ENCODE measurements at regions not wholly inside any gene's neighbourhood (a gene's known extent, or its start where the extent isn't known, plus 50 kb on each side); places are given as distances from the start of the nearest gene placed in this dataset.

- CTCF ChIA-PET = interaction anchor here (1.3 kb wide), 2 partner anchors 18 to 322 kb away, joined by 3 read pairs; no protein-coding TSS in a partner anchor
- no peak for ATAC-seq
- no peak for FAIRE-seq
- no peak for TF ChIP-seq ZC3H11A (IDR thresholded peaks at IDR 0.05)
- no peak for TF ChIP-seq SREBF2 (IDR thresholded peaks at IDR 0.05)
- no peak for TF ChIP-seq TP53 (CRISPR knock-in tag; IDR thresholded peaks at IDR 0.05)
- TF ChIP-seq BHLHE40 (IDR thresholded peaks at IDR 0.05; ENCODE audit: low read depth, low read length) = no peak
- TF ChIP-seq KDM1A (IDR thresholded peaks at IDR 0.05; ENCODE audit: low read depth) = no peak
- TF ChIP-seq FOSL2 (IDR thresholded peaks at IDR 0.05) = no peak
- no peak for TF ChIP-seq FOSL2 (CRISPR knock-in tag; IDR thresholded peaks at IDR 0.05)
- no peak for TF ChIP-seq ZSCAN20 (CRISPR knock-in tag; IDR thresholded peaks at IDR 0.05)
- TF ChIP-seq, protein P1, sequence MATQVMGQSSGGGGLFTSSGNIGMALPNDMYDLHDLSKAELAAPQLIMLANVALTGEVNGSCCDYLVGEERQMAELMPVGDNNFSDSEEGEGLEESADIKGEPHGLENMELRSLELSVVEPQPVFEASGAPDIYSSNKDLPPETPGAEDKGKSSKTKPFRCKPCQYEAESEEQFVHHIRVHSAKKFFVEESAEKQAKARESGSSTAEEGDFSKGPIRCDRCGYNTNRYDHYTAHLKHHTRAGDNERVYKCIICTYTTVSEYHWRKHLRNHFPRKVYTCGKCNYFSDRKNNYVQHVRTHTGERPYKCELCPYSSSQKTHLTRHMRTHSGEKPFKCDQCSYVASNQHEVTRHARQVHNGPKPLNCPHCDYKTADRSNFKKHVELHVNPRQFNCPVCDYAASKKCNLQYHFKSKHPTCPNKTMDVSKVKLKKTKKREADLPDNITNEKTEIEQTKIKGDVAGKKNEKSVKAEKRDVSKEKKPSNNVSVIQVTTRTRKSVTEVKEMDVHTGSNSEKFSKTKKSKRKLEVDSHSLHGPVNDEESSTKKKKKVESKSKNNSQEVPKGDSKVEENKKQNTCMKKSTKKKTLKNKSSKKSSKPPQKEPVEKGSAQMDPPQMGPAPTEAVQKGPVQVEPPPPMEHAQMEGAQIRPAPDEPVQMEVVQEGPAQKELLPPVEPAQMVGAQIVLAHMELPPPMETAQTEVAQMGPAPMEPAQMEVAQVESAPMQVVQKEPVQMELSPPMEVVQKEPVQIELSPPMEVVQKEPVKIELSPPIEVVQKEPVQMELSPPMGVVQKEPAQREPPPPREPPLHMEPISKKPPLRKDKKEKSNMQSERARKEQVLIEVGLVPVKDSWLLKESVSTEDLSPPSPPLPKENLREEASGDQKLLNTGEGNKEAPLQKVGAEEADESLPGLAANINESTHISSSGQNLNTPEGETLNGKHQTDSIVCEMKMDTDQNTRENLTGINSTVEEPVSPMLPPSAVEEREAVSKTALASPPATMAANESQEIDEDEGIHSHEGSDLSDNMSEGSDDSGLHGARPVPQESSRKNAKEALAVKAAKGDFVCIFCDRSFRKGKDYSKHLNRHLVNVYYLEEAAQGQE (IDR thresholded peaks at IDR 0.05) = no peak
- no peak for TF ChIP-seq FOXS1 (CRISPR knock-in tag; IDR thresholded peaks at IDR 0.05)
- no peak for TF ChIP-seq HOXB13 (CRISPR knock-in tag; IDR thresholded peaks at IDR 0.05; ENCODE audit: low read depth)
- no peak for TF ChIP-seq HOXA7 (CRISPR knock-in tag; IDR thresholded peaks at IDR 0.05)
- TF ChIP-seq GATA3 (IDR thresholded peaks at IDR 0.05; ENCODE audit: borderline replicate concordance) = no peak
- no peak for TF ChIP-seq NR3C1 (IDR thresholded peaks at IDR 0.05)
- no peak for TF ChIP-seq BCL3 (IDR thresholded peaks at IDR 0.05)
- TF ChIP-seq SMC3 (IDR thresholded peaks at IDR 0.05) = no peak
- TF ChIP-seq FOSB (CRISPR knock-in tag; IDR thresholded peaks at IDR 0.05) = no peak
- TF ChIP-seq RCOR1 (IDR thresholded peaks at IDR 0.05; ENCODE audit: low read depth, low read length) = no peak
- no peak for TF ChIP-seq MAFK (IDR thresholded peaks at IDR 0.05; ENCODE audit: partially characterized antibody)
- TF ChIP-seq POLR2AphosphoS2 (conservative IDR thresholded peaks at IDR 0.05; ENCODE audit: low read length) = no peak
- no peak for TF ChIP-seq NPAS2 (CRISPR knock-in tag; IDR thresholded peaks at IDR 0.05; ENCODE audit: borderline replicate concordance)
- Histone ChIP-seq H3K4me1 (no peaks in the 10 kb centered on the region), H3K9me3 (no peaks in the 10 kb centered on the region), H3K27ac (no peak overlapping the region), H3K4me3 (no peak overlapping the region), H3K4me2 (no peak overlapping the region)
- WGBS (ENCODE audit: missing lambda C conversion rate) = 34% methylated on average over 8 of the region's 9 CpGs
- POLR2A ChIA-PET = no interaction called here
- DNase-seq (ENCODE audit: low read depth in 1 of 2, low spot score in 1 of 2) = no peak
These were observed 266.3 kb downstream of the XXYLT1 start for GRCh38 chr3:195004512-195005250.

DNA sequence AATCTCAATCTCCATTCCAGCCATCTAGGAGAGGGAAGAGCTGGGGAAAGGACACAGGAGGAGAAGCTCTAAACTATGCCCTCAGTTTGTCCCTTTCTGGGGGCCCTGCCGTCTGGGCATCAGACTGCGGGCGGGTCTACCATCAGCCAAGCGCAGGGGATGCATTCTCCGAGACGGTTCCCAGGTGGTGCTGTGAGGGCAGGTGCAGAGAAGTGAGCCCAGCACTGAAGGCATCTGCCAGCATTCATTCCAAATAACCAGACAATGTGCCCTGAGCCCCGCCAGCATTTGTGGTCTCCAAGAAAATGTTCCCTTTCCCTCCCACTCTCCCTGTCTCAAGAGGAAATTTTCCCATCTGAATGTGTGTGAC lies 265.7 kb downstream of the XXYLT1 start:
- Histone ChIP-seq H3K4me1 (no peaks in the 10 kb centered on the region), H3K4me2 (no peak overlapping the region), H3K4me3 (no peak overlapping the region), H3K9me3 (no peaks in the 10 kb centered on the region), H3K27ac (no peak overlapping the region)
- CTCF ChIA-PET = interaction anchor here (1.3 kb wide), 1 partner anchor 18 kb away, joined by 3 read pairs; no protein-coding TSS in a partner anchor
- FAIRE-seq (no peak), ATAC-seq (no peak), DNase-seq (ENCODE audit: low read depth in 1 of 2, low spot score in 1 of 2) (no peak)
- POLR2A ChIA-PET = no interaction called here
- WGBS (ENCODE audit: missing lambda C conversion rate) = 64% methylated on average over 7 of the region's 7 CpGs
- TF ChIP-seq POLR2AphosphoS2 (conservative IDR thresholded peaks at IDR 0.05; ENCODE audit: low read length) = no peak
- TF ChIP-seq TP53 (CRISPR knock-in tag; IDR thresholded peaks at IDR 0.05) = no peak
- no peak for TF ChIP-seq RNF2 (IDR thresholded peaks at IDR 0.05; ENCODE audit: borderline replicate concordance, low read depth)
- TF ChIP-seq KDM1A (IDR thresholded peaks at IDR 0.05; ENCODE audit: low read depth) = no peak
- TF ChIP-seq HOXB13 (CRISPR knock-in tag; IDR thresholded peaks at IDR 0.05; ENCODE audit: low read depth) = no peak
- TF ChIP-seq RAD21 (conservative IDR thresholded peaks at IDR 0.05 in 1 of 2, IDR thresholded peaks at IDR 0.05 in 1 of 2) = no peak
- TF ChIP-seq ESRRA (IDR thresholded peaks at IDR 0.05; ENCODE audit: borderline replicate concordance, low read length) = no peak
- no peak for TF ChIP-seq ZFP36 (IDR thresholded peaks at IDR 0.05; ENCODE audit: borderline replicate concordance, partially characterized antibody)
- TF ChIP-seq BCL3 (IDR thresholded peaks at IDR 0.05) = no peak
- no peak for TF ChIP-seq FOSL2 (IDR thresholded peaks at IDR 0.05)
- no peak for TF ChIP-seq FOSL2 (CRISPR knock-in tag; IDR thresholded peaks at IDR 0.05)
- no peak for TF ChIP-seq BHLHE40 (IDR thresholded peaks at IDR 0.05; ENCODE audit: low read depth, low read length)
- no peak for TF ChIP-seq TFCP2L1 (CRISPR knock-in tag; IDR thresholded peaks at IDR 0.05)
- TF ChIP-seq JUN (IDR thresholded peaks at IDR 0.05) = no peak
- no peak for TF ChIP-seq ZSCAN20 (CRISPR knock-in tag; IDR thresholded peaks at IDR 0.05)
- no peak for TF ChIP-seq RFX5 (IDR thresholded peaks at IDR 0.05)
- no peak for TF ChIP-seq CBX8 (IDR thresholded peaks at IDR 0.05)
- no peak for TF ChIP-seq CHD4 (IDR thresholded peaks at IDR 0.05; ENCODE audit: borderline replicate concordance)
- no peak for TF ChIP-seq MAX (IDR thresholded peaks at IDR 0.05)
- TF ChIP-seq MYC (IDR thresholded peaks at IDR 0.05; ENCODE audit: borderline replicate concordance, low read length) = no peak

All from A549 (cell line).